Naive thymus-derived CD8-positive, alpha-beta T cell (primary cell): ENCODE measurements at regions not wholly inside any gene's neighbourhood (a gene's known extent, or its start where the extent isn't known, plus 50 kb on each side); places are given as distances from the start of the nearest gene placed in this dataset.

Experiments used
- ATAC-seq, 2 donors: fragments of 150-1000 bp; cut with Tn5 transposase in 1 of 2; sonication (Bioruptor Pico), chemical (Tn5 transposase) in 1 of 2; 1 replicate in 1 of 2; 2 replicates in 1 of 2; pipeline ENCODE4 v1.10.0; 2021; ENCODE audit warnings: mild to moderate bottlenecking in 2 of 2, moderate library complexity in 2 of 2
- POLR2A ChIA-PET: fragments of 350-600 bp; sonication (Branson Sonifier 250); formaldehyde crosslinking; loops from one replicate; lab custom pipeline; 2021; ENCODE audit warnings: antibody characterized with exemption; lab: Charles Lee
- DNase-seq, 10 donors: peaks; one replicate each; pipeline versions ENCODE4 v3.0.0 to v3.0.0-alpha.2; 2020 to 2022
- H3K27ac Mint-ChIP-seq, 10 donors: one replicate each; pipeline ENCODE4 v1.8.0; 2020 to 2022; ENCODE audit warnings: mild to moderate bottlenecking in 10 of 10, mixed read lengths in 10 of 10, moderate library complexity in 4 of 10, inconsistent platforms in 1 of 10
- H3K27me3 Mint-ChIP-seq, 5 donors: one replicate each; pipeline ENCODE4 v1.8.0; 2021 to 2022; ENCODE audit warnings: mixed read lengths in 5 of 5
- H3K36me3 Mint-ChIP-seq, 3 donors: one replicate each; pipeline ENCODE4 v1.8.0; 2020 to 2022; ENCODE audit warnings: mixed read lengths in 3 of 3, mild to moderate bottlenecking in 2 of 3, inconsistent platforms in 1 of 3
- H3K4me1 Mint-ChIP-seq, 4 donors: one replicate each; pipeline ENCODE4 v1.8.0; 2021 to 2022; ENCODE audit warnings: mixed read lengths in 4 of 4
- H3K4me3 Mint-ChIP-seq, 10 donors: one replicate each; pipeline ENCODE4 v1.8.0; 2020 to 2022; ENCODE audit warnings: mild to moderate bottlenecking in 10 of 10, mixed read lengths in 10 of 10, moderate library complexity in 6 of 10, inconsistent platforms in 1 of 10
- H3K9me3 Mint-ChIP-seq, 9 donors: one replicate each; pipeline ENCODE4 v1.8.0; 2020 to 2022; ENCODE audit warnings: mixed read lengths in 9 of 9, mild to moderate bottlenecking in 3 of 9, inconsistent platforms in 1 of 9, moderate library complexity in 1 of 9

- Mint-ChIP-seq H3K27me3 (peaks cover 0 to 7% (median 1%) of the 10 kb centered on the region in 5 donors), H3K27ac (peak overlapping the region in 1 of 10 donors; percentile 18), H3K9me3 (peaks cover 0 to 2% (median 0%) of the 10 kb centered on the region in 9 donors), H3K4me1 (peaks cover 6 to 15% (median 7%) of the 10 kb centered on the region in 4 donors), H3K36me3 (no peaks in the 10 kb centered on the region), H3K4me3 (no peak overlapping the region)
- ATAC-seq (no peak), DNase-seq (no peak)
- POLR2A ChIA-PET = no interaction called here
These were observed 68.0 kb downstream of the SNX12 start for GRCh38 chrX:71000139-71000538.

GRCh38 chrX:70998411-70999027 lies 67.6 kb upstream of the SLC7A3 start:
- ATAC-seq (no peak), DNase-seq (peak in 7 of 10 donors; percentile 2 to 63 (median 6))
- Mint-ChIP-seq H3K4me3 (no peak overlapping the region), H3K36me3 (peaks cover 0 to 5% (median 0%) of the 10 kb centered on the region in 3 donors), H3K27ac (no peak overlapping the region), H3K9me3 (peaks cover 0 to 7% (median 0%) of the 10 kb centered on the region in 9 donors), H3K4me1 (peaks cover 6 to 15% (median 7%) of the 10 kb centered on the region in 4 donors), H3K27me3 (peaks cover 0 to 7% (median 1%) of the 10 kb centered on the region in 5 donors)
- POLR2A ChIA-PET = no interaction called here

DNA sequence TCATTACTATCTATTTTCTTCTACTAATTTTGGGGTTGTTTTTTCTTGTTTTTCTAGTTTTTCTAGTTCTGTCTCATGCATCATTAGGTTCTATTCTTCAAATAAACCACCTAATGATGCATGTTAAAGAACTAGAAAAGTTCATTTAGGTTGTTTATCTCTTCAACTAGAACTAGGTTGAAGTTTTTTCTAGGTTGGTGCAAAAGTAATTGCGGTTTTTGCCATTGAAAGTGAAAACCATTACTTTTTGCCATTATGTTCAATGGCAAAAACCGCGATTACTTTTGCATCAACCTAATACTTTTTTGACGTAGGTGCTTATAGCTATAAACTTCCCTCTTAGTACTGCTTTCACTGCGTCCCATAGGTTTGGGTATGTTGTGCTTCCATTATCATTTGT lies 64.4 kb upstream of the SLC7A3 start:
- Mint-ChIP-seq H3K4me3 (no peak overlapping the region), H3K36me3 (peaks cover 0 to 5% (median 0%) of the 10 kb centered on the region in 3 donors), H3K4me1 (peaks cover 6 to 15% (median 7%) of the 10 kb centered on the region in 4 donors), H3K9me3 (peaks cover 0 to 14% (median 0%) of the 10 kb centered on the region in 9 donors), H3K27ac (peak overlapping the region in 1 of 10 donors; percentile 25), H3K27me3 (peaks cover 0 to 7% (median 0%) of the 10 kb centered on the region in 5 donors)
- ATAC-seq = no peak
- DNase-seq = no peak
- POLR2A ChIA-PET = no interaction called here

DNA sequence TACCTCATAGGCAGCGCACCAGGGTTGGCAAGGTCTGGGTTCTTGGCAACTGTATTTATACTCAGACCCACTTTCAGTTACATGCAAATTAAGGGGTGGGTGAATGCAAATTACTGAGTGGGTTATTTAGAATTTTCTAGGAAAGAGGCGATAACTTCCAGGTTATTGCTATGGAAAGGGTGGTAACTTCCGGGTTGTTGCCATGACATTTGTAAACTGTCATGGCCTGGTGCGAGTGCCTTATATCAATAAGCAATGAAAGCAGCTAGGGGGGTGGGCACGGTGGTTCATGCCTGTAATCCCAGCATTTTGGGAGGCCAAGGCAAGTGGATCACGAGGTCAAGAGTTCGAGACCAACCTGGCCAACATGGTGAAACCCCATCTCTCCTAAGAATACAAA lies 57.5 kb upstream of the SLC7A3 start:
- DNase-seq (no peak), ATAC-seq (no peak)
- H3K27ac Mint-ChIP-seq = no peak overlapping the region
- H3K4me1 Mint-ChIP-seq = peaks cover 0 to 2% (median 0%) of the 10 kb centered on the region in 4 donors
- POLR2A ChIA-PET = no interaction called here
- peaks cover 0 to 7% (median 0%) of the 10 kb centered on the region in 9 donors for H3K9me3 Mint-ChIP-seq
- no peaks in the 10 kb centered on the region for H3K36me3 Mint-ChIP-seq
- no peaks in the 10 kb centered on the region for H3K27me3 Mint-ChIP-seq
- no peak overlapping the region for H3K4me3 Mint-ChIP-seq
